ENCODE measurements at regions not wholly inside any gene's neighbourhood (a gene's known extent, or its start where the extent isn't known, plus 50 kb on each side); places are given as distances from the start of the nearest gene placed in this dataset.

DNA sequence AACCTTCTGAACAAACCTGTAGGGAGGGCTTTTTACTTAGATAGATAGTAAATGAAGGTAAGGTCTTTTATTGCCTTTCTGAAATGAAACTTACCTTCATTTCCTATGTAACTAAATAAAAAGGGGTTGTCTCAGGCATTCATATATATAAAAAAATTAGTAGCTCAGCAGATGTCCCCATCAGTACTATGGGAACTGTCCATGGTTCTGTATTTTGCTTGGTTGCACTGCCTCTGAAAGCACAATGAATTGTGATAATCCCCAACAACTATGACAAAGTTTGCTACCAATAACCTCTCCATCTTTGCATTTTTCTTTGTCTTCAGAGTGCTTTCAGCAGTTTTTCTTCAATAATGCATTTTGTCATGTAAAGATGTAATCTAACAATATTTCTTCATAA lies 222.4 kb downstream of the SLIT2 start:
- no peak overlapping the region for H3K27ac Mint-ChIP-seq
- Histone ChIP-seq H4K20me1 (ENCODE audit: low read depth) (no peaks in the 10 kb centered on the region), H3K36me3 (no peaks in the 10 kb centered on the region), H3K27ac (no peak overlapping the region), H3F3A (ENCODE audit: low read depth) (no peaks in the 10 kb centered on the region), H3K27me3 (no peaks in the 10 kb centered on the region), H3K79me2 (ENCODE audit: low read depth) (no peaks in the 10 kb centered on the region), H3K4me3 (no peak overlapping the region), H3K9ac (no peak overlapping the region), H3K4me1 (no peaks in the 10 kb centered on the region), H3K4me2 (no peak overlapping the region), H3K9me3 (ENCODE audit: low read depth) (no peaks in the 10 kb centered on the region), H2AFZ (replicated peaks) (no peak overlapping the region)
- TF ChIP-seq, protein P1, sequence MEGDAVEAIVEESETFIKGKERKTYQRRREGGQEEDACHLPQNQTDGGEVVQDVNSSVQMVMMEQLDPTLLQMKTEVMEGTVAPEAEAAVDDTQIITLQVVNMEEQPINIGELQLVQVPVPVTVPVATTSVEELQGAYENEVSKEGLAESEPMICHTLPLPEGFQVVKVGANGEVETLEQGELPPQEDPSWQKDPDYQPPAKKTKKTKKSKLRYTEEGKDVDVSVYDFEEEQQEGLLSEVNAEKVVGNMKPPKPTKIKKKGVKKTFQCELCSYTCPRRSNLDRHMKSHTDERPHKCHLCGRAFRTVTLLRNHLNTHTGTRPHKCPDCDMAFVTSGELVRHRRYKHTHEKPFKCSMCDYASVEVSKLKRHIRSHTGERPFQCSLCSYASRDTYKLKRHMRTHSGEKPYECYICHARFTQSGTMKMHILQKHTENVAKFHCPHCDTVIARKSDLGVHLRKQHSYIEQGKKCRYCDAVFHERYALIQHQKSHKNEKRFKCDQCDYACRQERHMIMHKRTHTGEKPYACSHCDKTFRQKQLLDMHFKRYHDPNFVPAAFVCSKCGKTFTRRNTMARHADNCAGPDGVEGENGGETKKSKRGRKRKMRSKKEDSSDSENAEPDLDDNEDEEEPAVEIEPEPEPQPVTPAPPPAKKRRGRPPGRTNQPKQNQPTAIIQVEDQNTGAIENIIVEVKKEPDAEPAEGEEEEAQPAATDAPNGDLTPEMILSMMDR (IDR thresholded peaks at IDR 0.05), result no peak
- no peak for TF ChIP-seq EZH2phosphoT487 (IDR thresholded peaks at IDR 0.05)
- no peak for TF ChIP-seq EZH2 (IDR thresholded peaks at IDR 0.05)
- H3K4me3 Mint-ChIP-seq, result no peak overlapping the region
- H3K4me1 Mint-ChIP-seq, result no peaks in the 10 kb centered on the region
- H3K9me3 Mint-ChIP-seq, result no peaks in the 10 kb centered on the region
- H3K27me3 Mint-ChIP-seq (ENCODE audit: insufficient read depth, low read depth), result no peaks in the 10 kb centered on the region
- DNase-seq (ENCODE audit: low spot score), result peak; percentile 61
- no peaks in the 10 kb centered on the region for H3K36me3 Mint-ChIP-seq

DNA sequence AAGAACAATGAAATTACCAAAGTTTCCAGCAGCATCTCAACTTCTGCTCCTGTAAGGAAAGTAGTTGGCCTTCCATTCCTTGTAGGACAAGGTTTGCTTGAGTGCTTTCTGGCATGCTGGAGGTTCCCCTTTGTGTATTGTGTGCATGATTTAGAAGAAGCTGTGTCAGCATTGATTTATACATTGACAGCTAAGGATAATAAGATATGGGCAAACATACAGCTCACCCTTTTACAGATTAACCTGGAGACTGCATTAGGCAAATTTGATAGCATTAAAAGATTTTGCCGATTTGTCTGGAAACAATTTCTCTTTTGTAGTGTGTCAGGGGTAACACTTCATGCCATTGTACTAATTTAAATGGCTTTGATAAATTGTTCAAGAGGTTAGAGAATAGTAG lies 221.8 kb upstream of the PACRGL start:
- TF ChIP-seq, protein P1 (IDR thresholded peaks at IDR 0.05), result no peak
- TF ChIP-seq EZH2phosphoT487 (IDR thresholded peaks at IDR 0.05) (no peak), EZH2 (IDR thresholded peaks at IDR 0.05) (no peak)
- H3K4me3 Mint-ChIP-seq, result no peak overlapping the region

DNA sequence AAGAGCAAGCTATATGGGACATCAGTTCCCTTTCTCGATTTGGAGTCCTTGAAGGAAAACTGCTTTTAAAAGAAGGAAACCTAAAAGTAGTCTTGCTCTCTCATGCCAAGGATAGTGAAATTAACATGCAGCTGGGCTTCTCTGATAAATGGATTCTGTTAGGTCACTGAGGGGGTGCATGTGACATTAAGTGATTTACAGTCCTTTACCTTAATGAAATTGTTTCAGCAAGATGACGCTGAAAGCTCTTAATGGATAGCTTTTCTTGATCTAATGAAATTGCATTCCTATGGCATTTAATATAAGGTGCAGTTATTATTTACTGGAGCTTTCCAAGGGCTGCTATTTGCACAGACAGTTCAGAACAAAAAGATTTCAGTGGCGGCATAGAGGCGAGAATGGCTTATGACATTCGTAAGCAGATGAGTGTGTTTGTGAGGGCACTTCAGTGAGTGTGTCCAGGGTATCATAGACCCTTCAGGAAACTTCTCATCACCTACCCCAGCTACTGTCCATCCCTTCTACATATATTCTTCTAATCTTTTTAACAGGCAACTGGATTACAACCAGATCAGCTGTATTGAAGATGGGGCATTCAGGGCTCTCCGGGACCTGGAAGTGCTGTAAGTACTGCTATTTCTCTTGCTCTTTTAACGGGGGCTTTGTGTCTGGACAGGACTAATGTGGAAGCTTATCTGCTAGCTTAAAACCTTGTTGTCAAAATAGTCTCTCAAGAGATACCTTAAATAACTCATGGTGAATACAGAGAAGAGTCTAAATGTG lies 219.9 kb upstream of the PACRGL start:
- Mint-ChIP-seq H3K36me3 (peaks cover 5% of the 10 kb centered on the region), H3K9me3 (no peaks in the 10 kb centered on the region), H3K4me3 (no peak overlapping the region), H3K4me1 (no peaks in the 10 kb centered on the region), H3K27me3 (ENCODE audit: insufficient read depth, low read depth) (no peaks in the 10 kb centered on the region), H3K27ac (no peak overlapping the region)
- H3K4me2 ChIP-seq, result no peak overlapping the region
- no peak overlapping the region for H2AFZ ChIP-seq (replicated peaks)
- no peaks in the 10 kb centered on the region for H3K79me2 ChIP-seq (ENCODE audit: low read depth)
- no peaks in the 10 kb centered on the region for H3K36me3 ChIP-seq
- no peak overlapping the region for H3K27ac ChIP-seq
- no peak for DNase-seq (ENCODE audit: low spot score)
- no peak overlapping the region for H3K4me3 ChIP-seq
- H4K20me1 ChIP-seq (ENCODE audit: low read depth), result no peaks in the 10 kb centered on the region
- no peak overlapping the region for H3K9ac ChIP-seq
- no peaks in the 10 kb centered on the region for H3K27me3 ChIP-seq
- no peaks in the 10 kb centered on the region for H3K9me3 ChIP-seq (ENCODE audit: low read depth)
- H3F3A ChIP-seq (ENCODE audit: low read depth), result no peaks in the 10 kb centered on the region
- no peak for TF ChIP-seq EZH2phosphoT487 (IDR thresholded peaks at IDR 0.05)
- TF ChIP-seq EZH2 (IDR thresholded peaks at IDR 0.05), result no peak
- TF ChIP-seq, protein P1 (IDR thresholded peaks at IDR 0.05), result no peak
- H3K4me1 ChIP-seq, result no peaks in the 10 kb centered on the region

More for the DNA sequence above, 221.8 kb upstream of the PACRGL start:
- H3K27ac ChIP-seq, result no peak overlapping the region
- H3K36me3 Mint-ChIP-seq, result no peaks in the 10 kb centered on the region
- no peaks in the 10 kb centered on the region for H3K36me3 ChIP-seq
- no peak overlapping the region for H3K27ac Mint-ChIP-seq
- no peaks in the 10 kb centered on the region for H3K9me3 Mint-ChIP-seq
- H3K4me1 Mint-ChIP-seq, result no peaks in the 10 kb centered on the region
- H3K27me3 Mint-ChIP-seq (ENCODE audit: insufficient read depth, low read depth), result no peaks in the 10 kb centered on the region
- no peak overlapping the region for H3K4me2 ChIP-seq
- H3K27me3 ChIP-seq, result no peaks in the 10 kb centered on the region
- no peak overlapping the region for H3K4me3 ChIP-seq
- H3K4me1 ChIP-seq, result no peaks in the 10 kb centered on the region
- no peaks in the 10 kb centered on the region for H3K79me2 ChIP-seq (ENCODE audit: low read depth)
- no peaks in the 10 kb centered on the region for H3K9me3 ChIP-seq (ENCODE audit: low read depth)
- no peaks in the 10 kb centered on the region for H4K20me1 ChIP-seq (ENCODE audit: low read depth)
- DNase-seq (ENCODE audit: low spot score), result no peak
- no peak overlapping the region for H3K9ac ChIP-seq
- no peaks in the 10 kb centered on the region for H3F3A ChIP-seq (ENCODE audit: low read depth)
- H2AFZ ChIP-seq (replicated peaks), result no peak overlapping the region
